GM06990 (cell line): ENCODE measurements at regions not wholly inside any gene's neighbourhood (a gene's known extent, or its start where the extent isn't known, plus 50 kb on each side); places are given as distances from the start of the nearest gene placed in this dataset.

Experiments
- DNase-seq: peaks from one replicate; pipeline ENCODE4 v3.0.0-alpha.2; 2011; ENCODE audit not compliant: insufficient read length; ENCODE audit errors: extremely low read depth
- H3K27me3 ChIP-seq: replicated peaks from 2 replicates; pipeline ENCODE4 v1.6.0; 2011; ENCODE audit warnings: low read length; ENCODE audit not compliant: control insufficient read depth, insufficient read depth
- H3K36me3 ChIP-seq: 2 replicates; pipeline ENCODE4 v1.5.1; 2011; ENCODE audit warnings: low read length; ENCODE audit not compliant: control insufficient read depth, insufficient read depth
- H3K4me3 ChIP-seq: replicated peaks from 2 replicates; pipeline ENCODE4 v1.5.1; 2011; ENCODE audit warnings: low read depth, mild to moderate bottlenecking, control low read depth, low read length
- CTCF ChIP-seq: IDR thresholded peaks from 2 replicates; pipeline ENCODE4 v1.5.1; 2011; ENCODE audit warnings: low read length, control low read depth, mild to moderate bottlenecking, inconsistent platforms; ENCODE audit not compliant: insufficient read depth, poor library complexity, severe bottlenecking

- no peak for DNase-seq
- H3K36me3 ChIP-seq: no peaks in the 10 kb centered on the region
- H3K27me3 ChIP-seq: no peaks in the 10 kb centered on the region
- no peak overlapping the region for H3K4me3 ChIP-seq
- TF ChIP-seq CTCF: no peak
Observed at GRCh38 chr17:52709724-52710123, 551.2 kb upstream of the CA10 start.

- no peaks in the 10 kb centered on the region for H3K36me3 ChIP-seq
- no peak for TF ChIP-seq CTCF
- no peak for DNase-seq
- H3K4me3 ChIP-seq: no peak overlapping the region
- no peaks in the 10 kb centered on the region for H3K27me3 ChIP-seq
Observed at GRCh38 chr17:52696362-52696761, 537.8 kb upstream of the CA10 start.

- no peak overlapping the region for H3K4me3 ChIP-seq
- no peak for DNase-seq
- no peaks in the 10 kb centered on the region for H3K27me3 ChIP-seq
- H3K36me3 ChIP-seq: no peaks in the 10 kb centered on the region
- no peak for TF ChIP-seq CTCF
Observed at GRCh38 chr17:52686140-52686539, 527.6 kb upstream of the CA10 start.

- TF ChIP-seq CTCF: no peak
- Histone ChIP-seq H3K27me3 (no peaks in the 10 kb centered on the region), H3K4me3 (no peak overlapping the region), H3K36me3 (no peaks in the 10 kb centered on the region)
- no peak for DNase-seq
Observed at GRCh38 chr17:52681480-52681879, 523.0 kb upstream of the CA10 start.

- Histone ChIP-seq H3K4me3 (no peak overlapping the region), H3K27me3 (no peaks in the 10 kb centered on the region), H3K36me3 (no peaks in the 10 kb centered on the region)
- DNase-seq: no peak
- TF ChIP-seq CTCF: no peak
Observed at GRCh38 chr17:52678211-52678610, 519.7 kb upstream of the CA10 start.

GRCh38 chr17:52674686-52675085 lies 516.2 kb upstream of the CA10 start:
- H3K36me3 ChIP-seq: no peaks in the 10 kb centered on the region
- no peaks in the 10 kb centered on the region for H3K27me3 ChIP-seq
- TF ChIP-seq CTCF: no peak
- no peak for DNase-seq
- H3K4me3 ChIP-seq: no peak overlapping the region
